ENCODE measurements at regions not wholly inside any gene's neighbourhood (a gene's known extent, or its start where the extent isn't known, plus 50 kb on each side); places are given as distances from the start of the nearest gene placed in this dataset.

DNA sequence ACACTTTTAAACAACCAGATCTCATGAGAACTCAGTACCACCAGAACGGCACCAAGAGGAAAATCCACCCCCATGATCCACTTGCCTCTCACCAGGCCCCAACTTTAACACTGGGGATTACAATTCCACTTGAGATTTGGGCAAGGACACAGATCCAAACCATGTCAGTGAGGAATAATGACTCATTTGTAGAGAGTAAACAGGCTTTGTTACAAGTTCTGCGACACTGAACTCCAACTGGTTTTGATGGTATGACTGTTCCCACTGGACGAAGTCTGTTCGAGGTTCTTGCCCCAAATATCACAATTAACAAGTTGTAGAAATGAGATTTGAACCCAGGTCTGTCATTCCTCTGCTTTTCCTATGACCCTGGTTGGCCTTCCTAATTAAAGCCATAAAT, 718.1 kb upstream of the ID2 start:
- Histone ChIP-seq H3K9me2 (replicated peaks; ENCODE audit: low read depth, low read length) (no peaks in the 10 kb centered on the region), H4K20me1 (ENCODE audit: insufficient read depth, low read length, poor library complexity, severe bottlenecking) (no peaks in the 10 kb centered on the region), H3K9me3 (ENCODE audit: insufficient read depth, low read depth, low read length) (no peaks in the 10 kb centered on the region), H3K4me3 (ENCODE audit: low read length, poor library complexity, severe bottlenecking) (no peak overlapping the region), H2AFZ (ENCODE audit: low read length) (no peak overlapping the region), H3F3A (ENCODE audit: low read depth) (no peaks in the 10 kb centered on the region), H3K27me3 (ENCODE audit: insufficient read depth, low read length, poor library complexity, severe bottlenecking) (no peaks in the 10 kb centered on the region), H3K9ac (ENCODE audit: low read depth, low read length, poor library complexity, severe bottlenecking) (no peak overlapping the region), H3K36me3 (ENCODE audit: insufficient read depth, low read length) (no peaks in the 10 kb centered on the region), H3K79me2 (ENCODE audit: insufficient read depth, low read length) (no peaks in the 10 kb centered on the region), H3K4me2 (ENCODE audit: low read depth, low read length, poor library complexity, severe bottlenecking) (no peak overlapping the region), H3K4me1 (ENCODE audit: insufficient read depth, low read length, poor library complexity, severe bottlenecking) (no peaks in the 10 kb centered on the region)
- no peak for TF ChIP-seq EZH2phosphoT487 (IDR thresholded peaks at IDR 0.05; ENCODE audit: borderline replicate concordance)
- TF ChIP-seq, protein P1, sequence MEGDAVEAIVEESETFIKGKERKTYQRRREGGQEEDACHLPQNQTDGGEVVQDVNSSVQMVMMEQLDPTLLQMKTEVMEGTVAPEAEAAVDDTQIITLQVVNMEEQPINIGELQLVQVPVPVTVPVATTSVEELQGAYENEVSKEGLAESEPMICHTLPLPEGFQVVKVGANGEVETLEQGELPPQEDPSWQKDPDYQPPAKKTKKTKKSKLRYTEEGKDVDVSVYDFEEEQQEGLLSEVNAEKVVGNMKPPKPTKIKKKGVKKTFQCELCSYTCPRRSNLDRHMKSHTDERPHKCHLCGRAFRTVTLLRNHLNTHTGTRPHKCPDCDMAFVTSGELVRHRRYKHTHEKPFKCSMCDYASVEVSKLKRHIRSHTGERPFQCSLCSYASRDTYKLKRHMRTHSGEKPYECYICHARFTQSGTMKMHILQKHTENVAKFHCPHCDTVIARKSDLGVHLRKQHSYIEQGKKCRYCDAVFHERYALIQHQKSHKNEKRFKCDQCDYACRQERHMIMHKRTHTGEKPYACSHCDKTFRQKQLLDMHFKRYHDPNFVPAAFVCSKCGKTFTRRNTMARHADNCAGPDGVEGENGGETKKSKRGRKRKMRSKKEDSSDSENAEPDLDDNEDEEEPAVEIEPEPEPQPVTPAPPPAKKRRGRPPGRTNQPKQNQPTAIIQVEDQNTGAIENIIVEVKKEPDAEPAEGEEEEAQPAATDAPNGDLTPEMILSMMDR (conservative IDR thresholded peaks at IDR 0.05; ENCODE audit: low read length): no peak

DNA sequence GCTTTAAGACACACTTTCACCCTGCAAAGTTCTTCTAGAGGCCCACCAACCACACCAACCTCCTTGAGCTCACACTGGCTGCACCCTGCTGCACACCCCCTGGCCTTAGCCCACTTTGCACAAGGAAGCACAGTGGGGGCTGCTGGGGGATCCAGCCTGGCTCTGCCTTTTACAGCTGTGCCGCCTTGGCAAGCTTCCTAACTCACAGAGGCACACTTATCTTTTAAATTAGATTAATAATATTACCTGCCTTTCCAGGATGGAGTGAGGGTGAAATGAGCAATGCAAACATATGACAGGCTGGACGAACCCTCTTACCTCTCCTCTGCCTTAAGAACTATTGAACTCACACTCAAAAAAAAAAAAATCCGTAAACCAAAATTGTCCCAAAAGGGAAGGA, 715.8 kb upstream of the ID2 start:
- H3K4me2 ChIP-seq (ENCODE audit: low read depth, low read length, poor library complexity, severe bottlenecking): no peak overlapping the region
- no peaks in the 10 kb centered on the region for H3K27me3 ChIP-seq (ENCODE audit: insufficient read depth, low read length, poor library complexity, severe bottlenecking)
- H3K4me3 ChIP-seq (ENCODE audit: low read length, poor library complexity, severe bottlenecking): no peak overlapping the region
- H3K36me3 ChIP-seq (ENCODE audit: insufficient read depth, low read length): no peaks in the 10 kb centered on the region
- H3K79me2 ChIP-seq (ENCODE audit: insufficient read depth, low read length): no peaks in the 10 kb centered on the region
- no peaks in the 10 kb centered on the region for H3K9me2 ChIP-seq (replicated peaks; ENCODE audit: low read depth, low read length)
- no peaks in the 10 kb centered on the region for H3K4me1 ChIP-seq (ENCODE audit: insufficient read depth, low read length, poor library complexity, severe bottlenecking)
- no peak for TF ChIP-seq EZH2phosphoT487 (IDR thresholded peaks at IDR 0.05; ENCODE audit: borderline replicate concordance)
- TF ChIP-seq, protein P1 (conservative IDR thresholded peaks at IDR 0.05; ENCODE audit: low read length): no peak
- H3K9ac ChIP-seq (ENCODE audit: low read depth, low read length, poor library complexity, severe bottlenecking): no peak overlapping the region
- H3F3A ChIP-seq (ENCODE audit: low read depth): no peaks in the 10 kb centered on the region
- no peak overlapping the region for H2AFZ ChIP-seq (ENCODE audit: low read length)
- no peaks in the 10 kb centered on the region for H4K20me1 ChIP-seq (ENCODE audit: insufficient read depth, low read length, poor library complexity, severe bottlenecking)
- no peaks in the 10 kb centered on the region for H3K9me3 ChIP-seq (ENCODE audit: insufficient read depth, low read depth, low read length)

- TF ChIP-seq EZH2phosphoT487 (IDR thresholded peaks at IDR 0.05; ENCODE audit: borderline replicate concordance): no peak
- TF ChIP-seq, protein P1 (conservative IDR thresholded peaks at IDR 0.05; ENCODE audit: low read length): no peak
- Histone ChIP-seq H3K36me3 (ENCODE audit: insufficient read depth, low read length) (no peaks in the 10 kb centered on the region), H3K4me1 (ENCODE audit: insufficient read depth, low read length, poor library complexity, severe bottlenecking) (no peaks in the 10 kb centered on the region), H3K4me3 (ENCODE audit: low read length, poor library complexity, severe bottlenecking) (no peak overlapping the region), H4K20me1 (ENCODE audit: insufficient read depth, low read length, poor library complexity, severe bottlenecking) (no peaks in the 10 kb centered on the region), H3K9me3 (ENCODE audit: insufficient read depth, low read depth, low read length) (no peaks in the 10 kb centered on the region), H3K9ac (ENCODE audit: low read depth, low read length, poor library complexity, severe bottlenecking) (no peak overlapping the region), H3K79me2 (ENCODE audit: insufficient read depth, low read length) (no peaks in the 10 kb centered on the region), H3K4me2 (ENCODE audit: low read depth, low read length, poor library complexity, severe bottlenecking) (no peak overlapping the region), H3K27me3 (ENCODE audit: insufficient read depth, low read length, poor library complexity, severe bottlenecking) (no peaks in the 10 kb centered on the region), H3K9me2 (replicated peaks; ENCODE audit: low read depth, low read length) (no peaks in the 10 kb centered on the region), H2AFZ (ENCODE audit: low read length) (no peak overlapping the region), H3F3A (ENCODE audit: low read depth) (no peaks in the 10 kb centered on the region)
These were observed 714.0 kb upstream of the ID2 start for GRCh38 chr2:7967707-7968405.

Data from Loucy (cell line).